H9 (cell line): ENCODE measurements at regions not wholly inside any gene's neighbourhood (a gene's known extent, or its start where the extent isn't known, plus 50 kb on each side); places are given as distances from the start of the nearest gene placed in this dataset.

ENCODE experiments used
- DNase-seq: peaks from one replicate; pipeline ENCODE4 v3.0.0-alpha.2; 2017
- H2AFZ ChIP-seq: one replicate; pipeline ENCODE4 v1.6.1; 2013; ENCODE audit warnings: mild to moderate bottlenecking, low read length, control low read depth, moderate library complexity
- H2AK5ac ChIP-seq: 2 replicates; pipeline ENCODE4 v1.6.1; 2013; ENCODE audit warnings: low read length, control low read depth, mixed read lengths; ENCODE audit not compliant: insufficient read length
- H2BK120ac ChIP-seq: one replicate; pipeline ENCODE4 v1.6.1; 2013; ENCODE audit warnings: low read depth, mild to moderate bottlenecking, low read length, control low read depth, inconsistent platforms; ENCODE audit not compliant: poor library complexity, severe bottlenecking
- H2BK12ac ChIP-seq: 2 replicates; pipeline ENCODE4 v1.6.1; 2013; ENCODE audit warnings: low read length, control low read depth, mixed read lengths, low read depth; ENCODE audit not compliant: insufficient read length
- H2BK15ac ChIP-seq: 2 replicates; pipeline ENCODE4 v1.6.1; 2013; ENCODE audit warnings: low read depth, low read length, control low read depth
- H2BK20ac ChIP-seq: one replicate; pipeline ENCODE4 v1.6.1; 2013; ENCODE audit warnings: low read depth, mild to moderate bottlenecking, low read length, control low read depth, inconsistent platforms; ENCODE audit not compliant: poor library complexity, severe bottlenecking
- H2BK5ac ChIP-seq: 2 replicates; pipeline ENCODE4 v1.6.1; 2013; ENCODE audit warnings: low read length, control low read depth, mixed read lengths; ENCODE audit not compliant: insufficient read length
- H3K14ac ChIP-seq: 2 replicates; pipeline ENCODE4 v1.6.1; 2013; ENCODE audit warnings: low read length, control low read depth; ENCODE audit not compliant: insufficient read depth
- H3K18ac ChIP-seq: 2 replicates; pipeline ENCODE4 v1.6.1; 2013; ENCODE audit warnings: low read depth, mild to moderate bottlenecking, mixed read lengths, low read length, control low read depth; ENCODE audit not compliant: insufficient read length
- H3K23ac ChIP-seq: 2 replicates; pipeline ENCODE4 v1.6.1; 2013; ENCODE audit warnings: low read length, control low read depth, mixed read lengths, low read depth; ENCODE audit not compliant: insufficient read length
- H3K23me2 ChIP-seq: 2 replicates; pipeline ENCODE4 v1.6.1; 2013; ENCODE audit warnings: low read depth, mild to moderate bottlenecking, mixed read lengths, low read length, control low read depth; ENCODE audit not compliant: insufficient read length, poor library complexity, severe bottlenecking
- H3K27ac ChIP-seq: 2 replicates; pipeline ENCODE4 v1.5.1; 2013; ENCODE audit warnings: low read length, control low read depth, mixed read lengths, low read depth; ENCODE audit not compliant: insufficient read length
- H3K27me3 ChIP-seq: 2 replicates; pipeline ENCODE4 v1.6.1; 2013; ENCODE audit warnings: low read length, control low read depth, inconsistent platforms; ENCODE audit not compliant: insufficient read depth
- H3K4ac ChIP-seq: 2 replicates; pipeline ENCODE4 v1.6.1; 2013; ENCODE audit warnings: low read depth, mild to moderate bottlenecking, control low read depth, inconsistent platforms, low read length, moderate library complexity
- H3K4me1 ChIP-seq: 2 replicates; pipeline ENCODE4 v1.6.1; 2013; ENCODE audit warnings: low read length, control low read depth, inconsistent platforms; ENCODE audit not compliant: insufficient read depth
- H3K4me2 ChIP-seq: 2 replicates; pipeline ENCODE4 v1.6.1; 2013; ENCODE audit warnings: low read length, control low read depth, mixed read lengths; ENCODE audit not compliant: insufficient read length, insufficient read depth
- H3K56ac ChIP-seq: 2 replicates; pipeline ENCODE4 v1.6.1; 2013; ENCODE audit warnings: low read depth, mild to moderate bottlenecking, mixed read lengths, low read length, control low read depth; ENCODE audit not compliant: insufficient read length
- H3K79me1 ChIP-seq: 2 replicates; pipeline ENCODE4 v1.6.1; 2013; ENCODE audit warnings: low read depth, mild to moderate bottlenecking, moderate library complexity, low read length, control low read depth, inconsistent platforms; ENCODE audit not compliant: insufficient read depth, poor library complexity, severe bottlenecking
- H3K79me2 ChIP-seq: 2 replicates; pipeline ENCODE4 v1.6.1; 2013; ENCODE audit warnings: low read length, control low read depth, inconsistent platforms; ENCODE audit not compliant: insufficient read depth
- H3K9ac ChIP-seq: 2 replicates; pipeline ENCODE4 v1.6.1; 2013; ENCODE audit warnings: low read length, control low read depth, mixed read lengths; ENCODE audit not compliant: insufficient read length; ENCODE audit errors: extremely low read depth
- H3K9me3 ChIP-seq: one replicate; pipeline ENCODE4 v1.6.1; 2013; ENCODE audit warnings: low read depth, low read length, inconsistent platforms; ENCODE audit not compliant: control insufficient read depth
- H3T11ph ChIP-seq: one replicate; pipeline ENCODE4 v1.6.1; 2013; ENCODE audit warnings: mild to moderate bottlenecking, low read length, control low read depth, inconsistent platforms
- H4K20me1 ChIP-seq: one replicate; pipeline ENCODE4 v1.6.1; 2013; ENCODE audit not compliant: control insufficient read depth, insufficient read length, insufficient read depth
- H4K5ac ChIP-seq: 2 replicates; pipeline ENCODE4 v1.6.1; 2013; ENCODE audit warnings: low read depth, mild to moderate bottlenecking, mixed read lengths, low read length, control low read depth; ENCODE audit not compliant: insufficient read length
- H4K8ac ChIP-seq: replicated peaks from 2 replicates; pipeline ENCODE4 v1.6.1; 2013; ENCODE audit warnings: low read length, control low read depth, mixed read lengths, low read depth; ENCODE audit not compliant: insufficient read length
- H4K91ac ChIP-seq: 2 replicates; pipeline ENCODE4 v1.6.1; 2013; ENCODE audit warnings: low read depth, mild to moderate bottlenecking, moderate library complexity, mixed read lengths, low read length, control low read depth; ENCODE audit not compliant: insufficient read length
- H3K27ac Mint-ChIP-seq, 3 experiments: 2 replicates in 2 of 3; 3 replicates in 1 of 3; pipeline ENCODE4 v1.8.0; 2020 to 2021; ENCODE audit warnings: mixed read lengths in 3 of 3, mild to moderate bottlenecking in 1 of 3, moderate library complexity in 1 of 3
- H3K27me3 Mint-ChIP-seq: 2 replicates; pipeline ENCODE4 v1.8.0; 2021; ENCODE audit warnings: low read depth, mild to moderate bottlenecking, moderate library complexity, mixed read lengths
- H3K36me3 Mint-ChIP-seq, 3 experiments: 2 replicates in 2 of 3; 3 replicates in 1 of 3; pipeline ENCODE4 v1.8.0; 2020 to 2021; ENCODE audit warnings: low read depth in 3 of 3, mixed read lengths in 3 of 3; ENCODE audit not compliant: insufficient read depth in 1 of 3
- H3K4me1 Mint-ChIP-seq, 2 experiments: 2 replicates each; pipeline ENCODE4 v1.8.0; 2020; ENCODE audit warnings: mixed read lengths in 2 of 2
- H3K4me3 Mint-ChIP-seq, 2 experiments: 2 replicates in 1 of 2; 3 replicates in 1 of 2; pipeline ENCODE4 v1.8.0; 2020 to 2021; ENCODE audit warnings: mild to moderate bottlenecking in 2 of 2, mixed read lengths in 2 of 2, moderate library complexity in 1 of 2
- H3K9me3 Mint-ChIP-seq, 2 experiments: 2 replicates in 1 of 2; 3 replicates in 1 of 2; pipeline ENCODE4 v1.8.0; 2020; ENCODE audit warnings: mild to moderate bottlenecking in 2 of 2, mixed read lengths in 2 of 2, moderate library complexity in 1 of 2
- CTCF ChIP-seq: fragments of 200-600 bp; sonication (generic); conservative IDR thresholded peaks from 3 replicates; pipeline ENCODE4 v1.8.0; 2021; ENCODE audit warnings: antibody characterized with exemption, mild to moderate bottlenecking
- WGBS: extraction: QIAGEN DNeasy Blood & Tissue Kit; methylation state at CpG from one replicate; pipeline ENCODE4 v1.1.7; 2013; ENCODE audit warnings: missing lambda C conversion rate, low lambda C conversion rate, mixed read lengths; ENCODE audit not compliant: insufficient read length; ENCODE audit errors: extremely low coverage; 5-methylcytosine and 5-hydroxymethylcytosine counted together

GRCh38 chr11:115919341-115920091 is 415.3 kb upstream of the CADM1 start:
- Histone ChIP-seq H2BK12ac (no peak overlapping the region), H3K27me3 (no peaks in the 10 kb centered on the region), H2BK20ac (no peak overlapping the region), H3K4me1 (no peaks in the 10 kb centered on the region), H4K91ac (no peak overlapping the region), H3K4me2 (no peak overlapping the region), H4K5ac (no peak overlapping the region), H3K23me2 (no peaks in the 10 kb centered on the region), H3K18ac (no peak overlapping the region), H4K20me1 (no peaks in the 10 kb centered on the region), H3K56ac (no peak overlapping the region), H3K23ac (no peak overlapping the region), H2AK5ac (no peak overlapping the region), H3K79me1 (no peaks in the 10 kb centered on the region), H3K79me2 (no peaks in the 10 kb centered on the region), H4K8ac (no peak overlapping the region), H3K14ac (no peak overlapping the region), H2BK120ac (no peak overlapping the region), H3K9ac (no peak overlapping the region), H2BK5ac (no peak overlapping the region), H3K4ac (no peak overlapping the region), H3T11ph (no peak overlapping the region), H2BK15ac (no peak overlapping the region), H3K27ac (no peak overlapping the region), H2AFZ (no peak overlapping the region), H3K9me3 (no peaks in the 10 kb centered on the region)
- Mint-ChIP-seq H3K27ac (no peak overlapping the region; a peak in 1 of 7 replicates), H3K36me3 (no peaks in the 10 kb centered on the region), H3K9me3 (no peaks in the 10 kb centered on the region; a peak in 1 of 5 replicates), H3K4me1 (peaks cover 0 to 18% of the 10 kb centered on the region in 2 experiments; a peak in 2 of 4 replicates), H3K27me3 (peaks cover 47% of the 10 kb centered on the region), H3K4me3 (no peak overlapping the region)
- WGBS, result no CpG with 5 or more reads among the region's 4 CpGs
- DNase-seq, result no peak
- TF ChIP-seq CTCF, result no peak
